ENCODE measurements at regions not wholly inside any gene's neighbourhood (a gene's known extent, or its start where the extent isn't known, plus 50 kb on each side); places are given as distances from the start of the nearest gene placed in this dataset.

- no peak for DNase-seq
- intact Hi-C loops (cut with DNase I) = no loop called here
- H3K36me3 ChIP-seq = no peaks in the 10 kb centered on the region
- peaks cover 0 to 6% (median 0%) of the 10 kb centered on the region in 4 donors for H3K4me1 ChIP-seq
- no peaks in the 10 kb centered on the region for H3K9me3 ChIP-seq
- H3K27ac ChIP-seq = no peak overlapping the region
- H3K27me3 ChIP-seq = no peaks in the 10 kb centered on the region
- ATAC-seq = no peak
- 89% methylated on average over 1 of the region's 1 CpG for WGBS (ENCODE audit: insufficient coverage, low coverage, low lambda C conversion rate, missing lambda C conversion rate)
- no peak overlapping the region for H3K4me3 ChIP-seq
- TF ChIP-seq POLR2A (IDR thresholded peaks at IDR 0.05) = no peak
- TF ChIP-seq CTCF (IDR thresholded peaks at IDR 0.05) = no peak
Observed at GRCh38 chr14:71533800-71534199, 398.4 kb upstream of the RGS6 start.

GRCh38 chr14:71534506-71534905 lies 397.7 kb upstream of the RGS6 start:
- ATAC-seq (no peak), DNase-seq (no peak)
- intact Hi-C loops (cut with DNase I) = no loop called here
- TF ChIP-seq CTCF (IDR thresholded peaks at IDR 0.05) = no peak
- no peak for TF ChIP-seq POLR2A (IDR thresholded peaks at IDR 0.05)
- H3K4me3 ChIP-seq = no peak overlapping the region
- no peaks in the 10 kb centered on the region for H3K36me3 ChIP-seq
- no peaks in the 10 kb centered on the region for H3K9me3 ChIP-seq
- 100% methylated on average over 1 of the region's 1 CpG for WGBS (ENCODE audit: insufficient coverage, low coverage, low lambda C conversion rate, missing lambda C conversion rate)
- no peaks in the 10 kb centered on the region for H3K27me3 ChIP-seq
- peaks cover 0 to 6% (median 0%) of the 10 kb centered on the region in 4 donors for H3K4me1 ChIP-seq
- H3K27ac ChIP-seq = no peak overlapping the region

GRCh38 chr14:71536015-71536740 lies 396.1 kb upstream of the RGS6 start:
- Histone ChIP-seq H3K27ac (no peak overlapping the region), H3K4me3 (no peak overlapping the region), H3K4me1 (peaks cover 0 to 6% (median 0%) of the 10 kb centered on the region in 4 donors), H3K9me3 (no peaks in the 10 kb centered on the region), H3K27me3 (no peaks in the 10 kb centered on the region), H3K36me3 (no peaks in the 10 kb centered on the region)
- ATAC-seq = no peak
- intact Hi-C loops (cut with DNase I) = no loop called here
- 59% methylated on average over 2 of the region's 2 CpGs for WGBS (ENCODE audit: insufficient coverage, low coverage, low lambda C conversion rate, missing lambda C conversion rate)
- DNase-seq = no peak
- TF ChIP-seq POLR2A (IDR thresholded peaks at IDR 0.05) = no peak
- no peak for TF ChIP-seq CTCF (IDR thresholded peaks at IDR 0.05)

GRCh38 chr14:71536927-71537772 lies 395.1 kb upstream of the RGS6 start:
- no peak overlapping the region for H3K27ac ChIP-seq
- TF ChIP-seq CTCF (IDR thresholded peaks at IDR 0.05) = no peak
- TF ChIP-seq POLR2A (IDR thresholded peaks at IDR 0.05) = no peak
- H3K4me3 ChIP-seq = peak overlapping the region in 1 of 3 donors; percentile 11
- no peaks in the 10 kb centered on the region for H3K9me3 ChIP-seq
- H3K36me3 ChIP-seq = no peaks in the 10 kb centered on the region
- ATAC-seq (peak; percentile 68 to 78 (median 71)), DNase-seq (no peak)
- H3K4me1 ChIP-seq = peaks cover 0 to 6% (median 0%) of the 10 kb centered on the region in 4 donors
- intact Hi-C loops (cut with DNase I) = no loop called here
- WGBS (ENCODE audit: insufficient coverage, low coverage, low lambda C conversion rate, missing lambda C conversion rate) = 44% methylated on average over 9 of the region's 9 CpGs
- H3K27me3 ChIP-seq = no peaks in the 10 kb centered on the region

Measured in right lobe of liver (tissue), 6 donors.